Calu3 (cell line): ENCODE measurements at regions not wholly inside any gene's neighbourhood (a gene's known extent, or its start where the extent isn't known, plus 50 kb on each side); places are given as distances from the start of the nearest gene placed in this dataset.

Source experiments
- BruUV-seq: library from RNA; stranded (reverse); fragments of 400-500 nt; replicated peaks from 2 replicates; lab custom pipeline; 2021; lab: Mats Ljungman, UMichigan
- CTCF ChIA-PET: fragments of 300-600 bp; sonication (Branson Sonifier 250); formaldehyde crosslinking; loops from one replicate; lab custom pipeline; 2022; ENCODE audit warnings: antibody characterized with exemption; lab: Charles Lee
- DNase-seq: peaks from one replicate; pipeline ENCODE4 v3.0.0; 2022
- H3K27ac Mint-ChIP-seq: one replicate; pipeline ENCODE4 v1.8.0; 2022; ENCODE audit warnings: mixed read lengths; ENCODE audit not compliant: unreplicated experiment
- H3K27me3 Mint-ChIP-seq: one replicate; pipeline ENCODE4 v1.8.0; 2022; ENCODE audit warnings: mixed read lengths; ENCODE audit not compliant: unreplicated experiment
- H3K36me3 Mint-ChIP-seq: one replicate; pipeline ENCODE4 v1.8.0; 2022; ENCODE audit warnings: mild to moderate bottlenecking, moderate library complexity, mixed read lengths; ENCODE audit not compliant: insufficient read depth, unreplicated experiment
- H3K4me1 Mint-ChIP-seq: one replicate; pipeline ENCODE4 v1.8.0; 2022; ENCODE audit warnings: mild to moderate bottlenecking, low read depth, mixed read lengths; ENCODE audit not compliant: unreplicated experiment
- H3K4me3 Mint-ChIP-seq: one replicate; pipeline ENCODE4 v1.8.0; 2022; ENCODE audit warnings: mild to moderate bottlenecking, low read depth, moderate library complexity, mixed read lengths; ENCODE audit not compliant: unreplicated experiment
- H3K9me3 Mint-ChIP-seq: one replicate; pipeline ENCODE4 v1.8.0; 2022; ENCODE audit warnings: low read depth, mixed read lengths; ENCODE audit not compliant: unreplicated experiment
- intact Hi-C: fragments of 100-400 bp; cut with micrococcal nuclease; formaldehyde crosslinking; loops from one replicate; pipeline ENCODE4 v1.10.0; 2022; ENCODE audit not compliant: unreplicated experiment
- TF ChIP-seq, protein P1 (sequence below): fragments of 200-600 bp; IDR thresholded peaks from one replicate; pipeline ENCODE4 v1.8.0; 2022; ENCODE audit warnings: antibody characterized with exemption; ENCODE audit not compliant: unreplicated experiment

DNA sequence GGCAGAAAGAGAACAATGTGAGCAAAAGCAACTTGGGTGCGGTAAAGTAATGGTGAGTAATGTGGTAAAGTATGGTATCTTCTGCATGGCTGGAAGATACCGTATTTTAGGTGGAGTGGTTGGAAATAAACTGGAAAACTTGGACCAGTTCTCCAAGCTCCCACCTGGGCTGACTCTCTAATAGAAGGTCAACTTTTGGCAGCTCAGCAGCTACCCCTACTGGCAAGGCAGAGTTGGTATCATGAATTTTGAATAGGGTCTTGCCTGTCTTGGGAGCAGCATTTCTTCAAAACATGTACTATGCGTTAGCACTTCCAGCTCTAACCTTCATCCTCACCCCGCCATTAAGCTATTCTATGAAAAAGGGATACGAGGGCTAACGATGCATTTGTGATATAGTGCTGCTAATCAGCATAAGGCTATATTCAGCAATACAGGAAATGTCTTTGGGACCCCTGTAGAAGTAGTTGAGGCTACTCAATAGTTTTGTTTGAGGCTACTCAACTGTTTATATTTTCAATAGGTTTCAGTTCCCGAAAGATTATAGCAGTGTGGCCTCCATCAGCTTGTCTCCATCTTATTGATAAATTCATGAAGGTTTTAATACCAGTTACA, 276.3 kb upstream of the FAR2 start:
- no peaks in the 10 kb centered on the region for H3K36me3 Mint-ChIP-seq

DNA sequence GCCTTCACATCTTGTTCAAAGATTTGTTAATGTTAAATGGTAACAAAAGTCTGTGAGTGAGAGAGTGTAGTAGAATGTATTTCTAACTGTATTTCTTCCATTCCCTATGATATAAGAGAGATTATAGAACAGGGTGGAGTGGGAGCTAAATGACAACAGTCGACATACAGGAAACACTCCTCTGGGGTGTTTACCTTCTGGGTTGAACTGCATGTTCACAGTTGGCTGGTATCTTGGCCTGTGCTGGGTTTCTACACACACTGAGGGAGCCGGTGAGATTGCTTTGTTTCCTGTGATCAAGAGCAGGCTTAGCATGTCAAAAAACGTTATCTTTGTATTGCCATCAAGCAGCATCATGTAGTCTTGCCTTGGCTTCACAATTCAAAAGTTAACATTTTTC, 274.3 kb upstream of the FAR2 start:
- intact Hi-C loops: loop anchor here (5.0 to 10.0 kb wide), 8 partner anchors 50 to 1142 kb away; partner anchors contain the start of gene CCDC91
- CTCF ChIA-PET: no interaction called here
- BruUV-seq: no TSS peak

More for the DNA sequence above, 276.3 kb upstream of the FAR2 start:
- H3K4me3 Mint-ChIP-seq: no peak overlapping the region
- peak; percentile 79 for DNase-seq
- H3K9me3 Mint-ChIP-seq: no peaks in the 10 kb centered on the region
- H3K27me3 Mint-ChIP-seq: peaks cover 8% of the 10 kb centered on the region
- H3K27ac Mint-ChIP-seq: no peak overlapping the region
- peaks cover 11% of the 10 kb centered on the region for H3K4me1 Mint-ChIP-seq
- intact Hi-C loops: loop anchor here (2.0 to 10.0 kb wide), 9 partner anchors 48 to 1030 kb away; partner anchors contain the start of gene CCDC91
- BruUV-seq: no TSS peak
- CTCF ChIA-PET: interaction anchor here (0.9 to 1.0 kb wide), 2 partner anchors 12 to 903 kb away, joined by 3 to 6 read pairs; no protein-coding TSS in a partner anchor
- TF ChIP-seq, protein P1, sequence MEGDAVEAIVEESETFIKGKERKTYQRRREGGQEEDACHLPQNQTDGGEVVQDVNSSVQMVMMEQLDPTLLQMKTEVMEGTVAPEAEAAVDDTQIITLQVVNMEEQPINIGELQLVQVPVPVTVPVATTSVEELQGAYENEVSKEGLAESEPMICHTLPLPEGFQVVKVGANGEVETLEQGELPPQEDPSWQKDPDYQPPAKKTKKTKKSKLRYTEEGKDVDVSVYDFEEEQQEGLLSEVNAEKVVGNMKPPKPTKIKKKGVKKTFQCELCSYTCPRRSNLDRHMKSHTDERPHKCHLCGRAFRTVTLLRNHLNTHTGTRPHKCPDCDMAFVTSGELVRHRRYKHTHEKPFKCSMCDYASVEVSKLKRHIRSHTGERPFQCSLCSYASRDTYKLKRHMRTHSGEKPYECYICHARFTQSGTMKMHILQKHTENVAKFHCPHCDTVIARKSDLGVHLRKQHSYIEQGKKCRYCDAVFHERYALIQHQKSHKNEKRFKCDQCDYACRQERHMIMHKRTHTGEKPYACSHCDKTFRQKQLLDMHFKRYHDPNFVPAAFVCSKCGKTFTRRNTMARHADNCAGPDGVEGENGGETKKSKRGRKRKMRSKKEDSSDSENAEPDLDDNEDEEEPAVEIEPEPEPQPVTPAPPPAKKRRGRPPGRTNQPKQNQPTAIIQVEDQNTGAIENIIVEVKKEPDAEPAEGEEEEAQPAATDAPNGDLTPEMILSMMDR: peak; percentile 75

DNA sequence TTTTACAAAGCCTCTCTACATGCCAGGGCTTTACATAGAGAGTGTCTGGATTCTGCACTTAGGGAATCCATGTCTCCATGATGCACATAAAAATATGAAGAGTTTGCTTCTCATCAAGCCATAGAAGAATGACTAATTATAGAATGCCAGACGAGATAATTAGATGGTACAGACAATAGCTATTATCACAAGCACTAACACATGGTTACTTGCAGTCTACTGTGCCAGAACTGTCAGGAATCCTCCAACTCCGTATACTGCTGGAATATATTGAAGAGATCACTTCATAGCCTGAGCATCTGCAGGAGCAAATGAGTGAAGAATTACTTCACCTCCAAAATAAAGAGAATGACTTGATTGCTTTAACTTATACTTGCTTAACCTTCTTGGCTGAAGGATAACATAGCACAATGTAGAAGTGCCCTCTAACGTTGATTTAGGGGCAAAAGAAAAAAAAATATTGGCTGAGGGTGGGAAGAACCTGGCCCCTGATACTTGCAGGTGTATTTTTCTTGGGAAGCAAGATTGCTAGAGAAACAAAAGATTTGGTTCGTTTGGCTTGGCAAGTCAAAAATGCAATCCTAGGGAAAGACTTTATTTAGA, 272.8 kb upstream of the FAR2 start:
- Mint-ChIP-seq H3K27me3 (peaks cover 13% of the 10 kb centered on the region), H3K4me3 (no peak overlapping the region), H3K9me3 (no peaks in the 10 kb centered on the region), H3K4me1 (peaks cover 11% of the 10 kb centered on the region), H3K27ac (no peak overlapping the region), H3K36me3 (no peaks in the 10 kb centered on the region)
- TF ChIP-seq, protein P1: no peak
- no TSS peak for BruUV-seq
- CTCF ChIA-PET: no interaction called here
- no peak for DNase-seq
- intact Hi-C loops: loop anchor here (5.0 to 10.0 kb wide), 4 partner anchors 51 to 1144 kb away; no protein-coding TSS in a partner anchor

More for the DNA sequence above, 274.3 kb upstream of the FAR2 start:
- Mint-ChIP-seq H3K4me1 (peaks cover 11% of the 10 kb centered on the region), H3K27ac (no peak overlapping the region), H3K36me3 (no peaks in the 10 kb centered on the region), H3K4me3 (no peak overlapping the region), H3K9me3 (no peaks in the 10 kb centered on the region), H3K27me3 (peaks cover 13% of the 10 kb centered on the region)
- TF ChIP-seq, protein P1: no peak
- DNase-seq: no peak

DNA sequence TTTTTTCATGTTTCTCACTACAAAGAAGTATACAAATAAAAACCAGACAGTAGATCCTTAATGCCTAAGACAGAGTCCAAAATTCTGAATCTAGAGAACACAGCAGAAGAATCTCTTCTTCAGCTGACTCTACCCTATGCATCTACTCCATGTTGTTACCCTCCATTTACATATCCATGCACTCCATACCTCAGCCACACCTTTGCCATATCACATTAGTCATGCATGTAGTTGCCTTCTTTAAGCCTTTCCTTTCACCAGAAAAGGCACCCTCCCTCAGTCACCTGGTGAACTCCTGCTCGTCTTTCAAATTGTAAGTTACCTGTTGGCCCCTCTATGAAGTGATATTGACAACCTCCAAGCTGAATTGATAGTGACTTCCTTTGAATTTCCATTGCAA, 271.2 kb upstream of the FAR2 start:
- no peak overlapping the region for H3K27ac Mint-ChIP-seq
- peaks cover 13% of the 10 kb centered on the region for H3K27me3 Mint-ChIP-seq
- H3K9me3 Mint-ChIP-seq: no peaks in the 10 kb centered on the region
- BruUV-seq: no TSS peak
- H3K4me3 Mint-ChIP-seq: no peak overlapping the region
- DNase-seq: no peak
- TF ChIP-seq, protein P1: no peak
- CTCF ChIA-PET: no interaction called here
- H3K4me1 Mint-ChIP-seq: peaks cover under 1% of the 10 kb centered on the region
- no peaks in the 10 kb centered on the region for H3K36me3 Mint-ChIP-seq
- intact Hi-C loops: loop anchor here (5.0 to 10.0 kb wide), 4 partner anchors 53 to 1146 kb away; no protein-coding TSS in a partner anchor
